HG03342 (cell line): ENCODE measurements at regions not wholly inside any gene's neighbourhood (a gene's known extent, or its start where the extent isn't known, plus 50 kb on each side); places are given as distances from the start of the nearest gene placed in this dataset.
A peak's percentile ranks its signal among the peaks of the same experiment; 100 is the strongest.
"Not testable (repeated sequence)": the region's sequence is repeated elsewhere in the genome, so short reads cannot be mapped to it uniquely, and the experiment has no call there.

Experiments used
- ATAC-seq: cut with Tn5 transposase; IDR thresholded peaks from one replicate; pipeline ENCODE4 v1.9.1; 2021; ENCODE audit warnings: mild to moderate bottlenecking, moderate library complexity; ENCODE audit not compliant: unreplicated experiment

DNA sequence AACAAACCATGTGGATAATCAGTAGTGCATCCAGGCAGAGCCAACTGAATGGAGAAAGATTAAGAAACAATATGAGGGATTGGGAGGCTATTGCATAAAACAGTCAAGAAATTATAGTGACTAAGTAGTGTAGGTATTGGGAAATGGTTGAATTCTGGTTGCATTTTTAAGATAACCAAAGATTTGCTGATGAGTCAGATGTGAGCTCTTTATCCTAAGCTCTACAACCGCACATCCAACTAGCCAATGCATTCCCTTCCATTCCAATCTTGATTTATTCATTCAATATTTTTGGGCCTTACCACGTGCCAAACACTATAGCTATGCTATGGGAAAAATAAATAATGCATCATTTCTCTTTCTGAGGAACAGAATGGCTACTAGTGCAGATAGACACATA lies 524.5 kb upstream of the RGMB start:
- no peak for ATAC-seq

DNA sequence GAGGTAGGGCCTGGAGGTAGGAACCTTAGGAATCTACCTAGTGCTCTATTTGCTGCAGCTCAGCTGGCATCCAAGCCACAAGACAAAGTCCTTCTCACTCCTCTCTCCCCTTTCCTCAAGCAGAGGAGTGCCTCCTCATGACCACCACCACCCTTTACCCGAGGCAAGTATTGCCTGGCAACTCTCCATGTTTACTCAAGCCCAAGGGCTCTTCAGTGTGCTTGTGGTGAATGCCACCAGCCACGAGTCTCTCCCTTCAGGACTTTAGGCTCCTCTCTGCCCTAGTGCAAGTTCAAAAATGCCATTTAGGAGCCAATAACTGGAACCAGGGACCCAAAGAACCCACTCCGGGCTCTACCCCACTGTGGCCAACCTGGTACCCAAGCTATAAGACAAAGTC lies 514.5 kb upstream of the RGMB start:
- no peak for ATAC-seq

DNA sequence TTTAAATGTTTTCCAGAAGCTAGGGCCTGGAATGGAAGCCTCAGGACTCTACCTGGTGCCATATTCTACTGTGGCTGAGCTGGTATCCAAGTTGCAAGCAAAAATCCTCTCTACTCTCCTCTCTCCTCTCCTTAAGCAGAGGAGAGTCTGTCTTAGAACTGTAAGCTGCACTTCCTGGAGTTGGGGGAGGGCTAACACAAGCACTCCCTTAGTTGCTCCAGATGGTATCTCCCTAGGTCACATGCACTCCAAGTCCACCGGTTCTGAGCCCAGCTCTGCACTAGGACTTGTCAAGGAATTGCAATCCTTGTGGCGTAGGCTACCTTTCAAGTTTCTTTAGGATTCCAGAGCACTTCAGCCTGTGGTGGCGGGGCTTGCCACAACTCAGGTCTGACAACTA lies 513.9 kb upstream of the RGMB start:
- no peak for ATAC-seq

DNA sequence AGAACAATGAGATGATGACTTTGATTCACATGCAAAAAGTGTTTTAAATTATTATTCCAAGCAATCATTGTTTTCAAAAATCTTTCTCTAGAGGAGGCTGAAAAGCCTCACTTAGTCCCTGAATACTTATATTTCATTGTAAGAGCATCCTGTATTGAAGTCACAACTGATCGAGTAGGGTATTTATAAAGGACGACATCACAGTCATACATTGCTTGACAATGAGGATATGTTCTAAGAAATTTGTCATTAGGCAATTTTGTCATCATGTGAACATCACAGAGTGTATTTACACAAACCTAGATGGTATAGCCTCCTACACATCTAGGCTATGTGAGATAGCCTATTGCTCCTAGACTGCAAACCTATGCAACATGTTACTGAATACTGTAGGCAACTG lies 510.4 kb upstream of the RGMB start:
- ATAC-seq, result no peak

DNA sequence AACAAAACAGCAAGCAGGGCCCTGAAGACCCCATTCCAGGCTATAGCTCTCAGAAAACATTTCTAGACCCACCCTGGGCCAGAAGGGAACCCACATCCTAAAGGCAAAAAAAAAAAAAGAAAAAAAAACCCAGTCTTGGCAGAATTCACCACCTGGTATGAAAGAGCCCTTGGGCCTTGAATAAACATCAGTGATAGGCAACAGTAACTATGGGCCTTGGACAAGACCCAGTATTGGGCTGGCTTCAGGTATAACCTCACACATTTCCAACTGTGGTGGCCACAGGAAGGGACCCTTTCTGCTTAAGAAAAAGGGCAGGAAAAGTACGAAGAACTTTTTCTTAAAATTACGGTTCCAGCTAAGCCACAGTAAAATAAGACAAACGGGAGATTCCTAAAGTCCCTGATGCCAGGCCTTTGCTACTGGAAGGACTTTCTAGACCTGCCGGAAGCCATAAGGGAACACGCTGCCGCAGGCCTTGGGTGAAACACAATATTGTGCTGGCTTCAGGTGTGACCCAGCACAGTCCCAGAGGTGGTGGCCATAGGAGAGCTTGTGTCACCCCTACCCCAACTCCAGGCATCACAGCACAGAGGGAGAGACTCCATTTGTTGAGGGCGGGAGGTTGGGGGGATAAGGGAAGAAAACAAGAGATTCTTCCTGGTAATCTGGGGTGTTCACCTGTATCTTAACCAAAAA lies 505.2 kb upstream of the RGMB start:
- ATAC-seq, result no peak

DNA sequence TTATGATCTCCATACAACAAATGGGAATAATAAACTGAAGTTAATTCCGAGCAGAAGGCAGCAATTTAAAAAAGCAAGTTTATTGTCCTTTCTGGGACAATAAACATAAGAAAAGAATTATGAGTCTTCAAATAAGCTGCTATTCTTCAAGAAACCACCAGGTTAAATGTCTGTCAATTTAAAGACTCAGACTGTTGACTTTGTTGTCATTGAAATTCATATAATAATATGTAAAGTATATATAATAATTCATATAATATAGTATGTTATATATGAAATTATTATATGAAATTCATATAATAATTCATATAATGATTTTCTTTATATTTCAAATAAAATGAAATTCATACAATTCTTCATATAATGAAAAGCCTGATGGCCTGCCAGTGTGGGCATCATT lies 497.5 kb upstream of the RGMB start:
- no peak for ATAC-seq

DNA sequence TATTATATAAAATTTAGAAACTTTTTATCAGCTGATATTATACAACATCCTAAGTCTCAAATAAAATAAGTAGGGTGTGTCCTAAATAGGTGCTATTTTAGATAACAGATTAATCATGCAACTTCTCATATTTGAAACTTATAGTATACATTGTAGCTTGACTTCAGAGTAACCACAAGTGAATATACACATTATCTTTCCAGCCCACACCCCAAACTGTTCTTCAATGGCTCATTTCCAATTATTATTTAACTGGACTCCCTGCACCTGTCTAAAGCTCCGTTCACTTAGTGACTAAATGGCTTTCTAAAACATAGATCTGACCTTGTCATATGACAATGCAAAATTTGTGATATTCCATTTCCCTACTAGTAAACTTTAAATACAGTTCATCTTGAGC lies 490.9 kb upstream of the RGMB start:
- ATAC-seq, result no peak

DNA sequence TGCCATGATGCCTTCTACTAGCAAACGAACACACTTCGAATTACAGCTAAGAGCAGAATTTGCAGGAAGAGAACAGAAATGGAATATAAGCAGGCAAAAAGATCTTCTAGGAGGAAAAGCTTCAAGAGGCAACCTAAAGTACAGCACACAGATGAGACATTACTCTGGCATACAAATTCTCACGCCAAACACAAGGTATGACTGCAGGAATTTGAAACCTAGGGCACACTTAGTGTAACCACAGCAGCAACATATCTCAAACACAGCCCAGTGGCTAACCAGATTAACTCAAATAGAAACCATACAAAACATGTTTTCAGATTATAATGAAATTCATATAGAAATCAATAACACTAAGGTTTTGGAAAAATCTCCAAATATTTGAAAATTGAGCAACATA lies 481.0 kb upstream of the RGMB start:
- ATAC-seq, result no peak

DNA sequence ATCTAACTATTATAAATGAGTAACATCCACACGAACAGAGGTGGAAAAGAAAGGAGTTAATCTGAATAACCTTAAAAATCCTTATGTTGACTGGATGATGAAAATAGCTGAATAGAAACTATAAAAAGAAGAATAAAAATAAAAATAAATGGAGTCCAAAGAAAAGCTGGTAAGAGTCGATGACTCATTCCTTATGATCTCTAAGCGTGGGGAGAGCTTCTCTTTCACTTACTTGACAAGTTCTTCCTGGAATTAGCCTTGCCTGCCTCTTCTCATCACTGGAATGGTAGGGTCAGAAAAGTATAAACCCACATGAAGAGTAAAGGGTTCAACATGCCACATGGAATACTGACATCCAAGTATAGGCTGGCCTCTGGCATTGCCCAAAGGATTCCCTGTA lies 477.0 kb upstream of the RGMB start:
- no peak for ATAC-seq

DNA sequence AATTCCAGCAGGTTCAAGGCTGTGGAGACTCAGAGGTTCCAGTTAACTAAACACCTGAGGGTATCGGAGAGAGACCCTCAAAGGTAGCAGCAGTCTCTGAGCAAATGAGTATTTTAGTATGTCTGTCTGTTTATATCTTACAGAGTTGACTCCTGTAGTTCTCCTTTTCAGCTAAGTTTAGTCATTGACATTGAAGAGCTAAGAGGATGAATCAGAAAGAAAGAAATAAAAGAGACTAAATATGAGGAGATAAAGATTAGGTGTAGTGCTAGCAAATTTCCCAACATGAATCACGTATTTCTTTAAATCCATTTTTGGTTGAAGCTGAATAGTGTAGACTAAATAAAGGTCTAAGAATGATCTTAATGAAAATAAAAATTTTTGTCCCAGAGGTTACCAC lies 474.0 kb upstream of the RGMB start:
- no peak for ATAC-seq

DNA sequence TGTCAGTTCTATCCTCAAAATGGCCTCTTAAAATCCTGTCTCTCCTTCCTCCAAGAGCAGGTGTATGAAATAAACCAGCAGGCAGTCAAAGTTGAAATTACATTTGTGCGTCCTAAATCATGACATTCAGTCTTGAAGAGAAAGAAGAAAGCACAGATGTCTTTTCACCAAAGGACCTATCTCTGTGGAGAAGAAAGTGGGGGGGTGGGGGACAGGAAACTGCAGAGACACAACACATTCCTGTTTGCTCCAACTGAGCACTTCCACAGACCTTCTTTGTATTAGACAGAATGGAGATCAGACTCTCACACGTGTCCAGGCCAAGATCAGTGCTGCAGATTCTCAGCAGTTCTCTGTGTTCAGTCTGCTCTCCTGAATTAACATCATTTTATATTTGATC lies 471.9 kb upstream of the RGMB start:
- no peak for ATAC-seq

DNA sequence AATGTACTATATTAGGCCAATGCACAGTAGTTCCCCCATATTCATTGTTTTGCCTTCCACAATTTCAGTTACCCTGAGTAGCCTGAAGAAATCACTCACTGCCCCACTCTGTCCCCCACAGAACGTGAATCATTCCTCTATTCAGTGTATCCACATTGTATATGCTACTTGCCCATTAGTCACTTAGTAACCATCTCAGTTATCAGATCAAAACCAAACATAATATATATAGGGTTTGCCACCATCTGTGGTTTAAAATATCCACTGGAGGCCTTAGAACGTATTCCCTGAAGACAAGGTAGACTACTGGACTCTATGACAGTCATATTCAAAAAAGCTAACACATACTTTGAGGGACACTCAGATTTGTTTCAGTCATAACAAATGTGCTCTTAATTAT lies 465.7 kb upstream of the RGMB start:
- ATAC-seq, result no peak

DNA sequence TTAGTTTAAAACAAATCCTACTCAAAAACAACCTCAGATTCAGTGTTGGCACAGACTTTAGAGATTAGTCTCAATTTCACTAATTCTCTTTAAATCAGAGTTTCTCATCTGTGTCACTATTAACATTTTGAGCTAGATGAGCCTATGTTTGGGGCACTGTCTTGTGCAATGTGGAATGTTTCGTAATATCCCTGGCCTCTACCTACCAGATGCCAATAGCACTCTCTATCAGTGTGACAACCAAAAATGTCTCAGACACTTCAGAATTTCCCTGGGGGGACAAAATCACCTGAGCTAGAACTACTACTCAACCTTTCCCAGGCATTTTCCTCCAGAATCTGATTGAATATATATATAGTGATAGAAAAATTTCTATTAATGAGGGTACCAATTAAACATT lies 465.2 kb upstream of the RGMB start:
- no peak for ATAC-seq

DNA sequence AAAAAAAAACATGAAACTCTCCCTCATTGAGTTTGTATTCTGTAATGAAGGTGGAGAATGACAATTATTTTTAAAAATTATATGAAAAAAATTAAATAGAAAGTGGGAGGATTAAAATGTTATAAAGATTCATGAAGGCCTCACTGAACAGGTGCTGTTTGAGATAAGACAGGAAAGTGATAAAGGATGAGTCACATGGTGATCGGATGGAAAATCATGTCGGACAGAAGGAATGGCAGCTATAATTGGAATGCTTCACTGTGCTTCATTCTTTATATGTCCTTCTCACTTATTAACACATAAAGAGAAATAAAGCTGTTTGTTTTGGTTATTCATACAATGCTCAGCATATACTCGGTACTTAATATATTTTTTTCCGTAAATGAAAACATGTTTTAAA lies 464.5 kb upstream of the RGMB start:
- no peak for ATAC-seq

DNA sequence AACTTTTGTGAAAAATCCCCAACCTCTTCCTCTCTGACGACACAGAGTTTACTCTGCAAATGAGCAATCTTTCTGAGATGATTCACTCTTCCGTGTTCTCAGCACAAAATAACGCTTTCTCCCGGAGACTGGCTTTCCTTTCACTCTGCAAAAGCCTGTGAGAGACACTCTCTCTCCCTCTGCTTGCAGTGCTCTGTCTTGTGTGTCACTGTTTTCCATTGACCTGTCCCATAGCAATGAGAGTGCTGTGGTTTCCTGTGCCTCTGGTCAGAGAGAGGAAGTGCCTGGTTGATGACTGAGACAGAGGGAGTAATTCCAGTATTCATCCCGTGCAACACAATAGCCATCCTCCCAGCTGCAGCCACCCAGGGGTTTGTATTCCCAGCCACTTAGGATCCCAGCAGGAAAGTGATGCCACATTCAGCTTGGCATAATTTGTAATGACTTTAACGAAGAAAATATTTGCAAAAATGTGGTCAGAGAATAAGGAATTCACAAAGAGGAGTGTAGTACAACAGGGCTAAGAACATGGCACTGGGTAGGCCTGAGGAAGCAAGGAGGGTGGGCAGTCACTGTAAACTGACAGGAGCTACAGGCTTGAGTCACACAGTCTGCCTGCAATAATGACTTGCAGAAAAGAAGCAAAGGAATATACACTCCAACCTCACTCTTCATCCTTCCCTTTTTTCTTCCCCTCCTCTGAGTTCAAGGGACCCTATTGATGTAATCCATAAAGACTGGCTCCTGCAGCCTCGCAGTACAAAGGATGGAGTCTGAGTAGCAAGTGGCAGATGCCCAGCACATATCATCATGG lies 463.5 kb upstream of the RGMB start:
- ATAC-seq, result peak; percentile 83

DNA sequence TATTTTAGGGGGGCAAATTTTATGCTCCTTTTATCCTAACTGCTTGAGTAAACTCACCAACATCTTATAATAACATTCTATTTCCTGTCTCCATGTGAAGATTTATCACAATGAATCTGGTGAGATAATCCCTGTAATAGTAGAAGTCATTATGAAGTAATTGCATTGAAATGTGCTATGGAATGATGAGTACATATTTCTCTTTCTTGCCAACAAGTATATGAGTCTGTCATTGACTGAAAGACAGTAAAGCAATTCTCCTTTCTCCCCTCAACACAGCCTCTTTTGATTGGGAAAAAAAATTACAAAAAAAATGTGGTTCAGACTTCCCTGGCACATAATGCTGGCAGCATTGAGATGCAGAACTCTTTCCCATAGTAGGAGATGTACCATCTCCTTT lies 459.2 kb upstream of the RGMB start:
- ATAC-seq, result no peak

DNA sequence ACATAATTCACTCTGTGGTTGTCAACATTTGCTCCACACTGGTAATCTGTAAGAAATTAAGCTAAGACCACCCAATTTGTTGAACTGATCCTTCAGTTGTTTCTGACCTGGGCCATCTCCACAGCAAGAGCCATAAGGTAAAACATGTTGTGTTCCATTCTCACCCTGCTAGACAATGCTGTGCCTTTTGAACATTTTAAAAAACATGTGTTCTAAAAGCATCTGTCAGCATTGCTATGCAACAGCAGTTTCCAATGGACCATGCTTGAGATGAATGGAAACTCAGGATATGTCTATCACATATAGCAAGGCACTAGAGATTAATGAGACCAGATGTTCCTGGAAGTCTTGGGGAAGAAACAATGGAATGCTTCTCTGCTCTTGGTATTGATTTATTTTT lies 455.1 kb upstream of the RGMB start:
- no peak for ATAC-seq

DNA sequence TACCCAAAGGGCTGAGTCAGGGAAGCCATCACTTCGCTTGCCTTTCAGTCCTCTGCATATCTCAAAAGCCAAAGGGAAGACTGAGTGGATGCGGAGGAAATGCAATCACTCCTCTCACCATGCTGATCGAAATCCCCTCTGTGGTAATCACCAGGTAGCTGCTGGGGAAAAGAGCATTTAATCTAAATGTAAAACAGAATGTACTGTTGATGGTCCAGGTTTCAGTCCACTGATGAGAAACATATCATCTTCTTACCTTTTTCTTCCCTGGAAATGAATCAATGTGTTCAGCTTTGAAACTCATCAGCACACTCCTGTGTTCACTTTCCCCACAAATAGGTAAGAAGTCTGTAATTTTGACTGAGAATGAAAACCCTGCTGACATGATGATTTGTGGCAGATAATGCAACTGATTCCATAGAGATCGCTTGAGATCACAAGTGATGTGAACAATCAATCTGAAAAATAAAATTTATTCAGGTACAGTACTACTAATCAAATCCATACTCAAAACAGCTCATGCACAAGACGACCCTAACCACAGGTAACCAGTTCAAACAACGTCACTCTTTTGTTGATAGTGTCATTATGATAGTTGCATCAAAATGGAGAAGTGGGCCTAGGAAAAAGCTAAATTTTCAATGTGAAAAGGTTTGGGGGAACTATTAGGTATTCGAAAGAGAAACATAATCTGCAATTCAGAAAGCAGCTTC lies 454.0 kb upstream of the RGMB start:
- ATAC-seq, result no peak

DNA sequence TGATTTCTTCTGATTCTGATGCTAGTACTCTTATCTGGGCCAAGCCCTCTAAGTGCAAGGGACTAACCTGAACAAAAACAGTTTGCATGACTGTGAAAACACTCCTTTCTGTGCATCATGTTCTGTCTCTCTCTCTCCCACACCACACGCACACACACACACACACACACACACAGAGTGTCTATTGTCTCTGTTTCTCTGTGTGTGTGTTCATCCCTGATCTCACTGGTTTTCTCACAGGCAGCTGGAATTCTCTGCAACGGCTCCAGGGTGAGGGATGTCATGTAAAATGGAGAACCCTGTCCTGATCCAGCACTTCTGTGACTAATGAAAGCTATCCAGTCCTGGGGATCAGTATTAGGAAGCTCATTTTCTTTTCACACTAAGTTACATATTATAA lies 453.1 kb upstream of the RGMB start:
- ATAC-seq, result no peak

DNA sequence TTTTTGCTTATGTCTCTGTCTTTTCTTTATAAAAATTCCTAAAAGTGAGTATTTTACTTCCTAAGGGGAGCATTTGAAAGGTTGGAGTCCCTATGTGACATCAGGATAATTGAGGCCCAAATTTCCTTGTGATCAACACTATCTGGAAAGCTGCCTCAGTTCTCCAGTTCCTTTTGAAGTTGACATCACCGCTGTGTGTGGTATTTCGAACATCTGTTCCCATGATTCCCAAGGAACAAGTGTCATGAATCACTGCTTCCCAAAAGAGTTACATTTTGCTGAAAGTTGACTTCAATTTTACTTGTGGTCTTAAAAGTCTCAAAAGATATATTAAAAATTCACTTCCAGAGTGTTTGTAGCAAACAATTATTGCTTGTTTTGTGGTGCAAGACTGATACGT lies 452.1 kb upstream of the RGMB start:
- ATAC-seq, result no peak

DNA sequence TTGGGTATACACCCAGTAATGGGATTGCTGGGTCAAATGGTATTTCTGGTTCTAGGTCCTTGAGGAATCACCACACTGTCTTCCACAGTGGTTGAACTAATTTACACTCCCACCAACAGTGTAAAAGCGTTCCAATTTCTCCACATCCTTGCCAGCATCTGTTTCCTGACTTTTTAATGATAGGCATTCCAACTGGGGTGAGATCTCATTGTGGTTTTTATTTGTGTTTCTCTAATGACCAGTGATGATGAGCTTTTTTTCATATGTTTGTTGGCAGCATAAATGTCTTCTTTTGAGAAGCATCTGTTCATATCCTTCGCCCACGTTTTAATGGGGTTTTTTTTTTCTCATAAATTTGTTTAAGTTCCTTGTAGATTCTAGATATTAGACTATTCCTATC lies 448.3 kb upstream of the RGMB start:
- ATAC-seq, result not testable (repeated sequence)

DNA sequence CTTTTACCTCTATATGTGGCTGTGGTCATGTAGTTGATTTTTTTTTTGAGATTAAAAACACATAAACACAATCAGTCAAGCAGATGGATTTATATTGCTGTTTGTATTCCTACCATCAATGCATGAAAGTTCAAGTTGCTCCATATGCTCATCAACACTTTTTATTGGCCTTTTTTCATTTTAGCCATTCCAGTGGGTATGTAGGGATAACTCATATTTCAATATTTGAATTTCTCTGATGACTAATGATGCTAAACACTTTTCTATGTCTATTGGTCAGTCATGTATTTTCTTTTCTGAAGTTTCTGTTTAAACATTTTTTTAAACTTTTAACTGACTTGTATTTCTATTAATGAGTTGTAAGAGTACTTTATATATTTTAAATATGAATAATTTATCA lies 445.4 kb upstream of the RGMB start:
- ATAC-seq, result no peak
